GM21447 (cell line): ENCODE measurements at regions not wholly inside any gene's neighbourhood (a gene's known extent, or its start where the extent isn't known, plus 50 kb on each side); places are given as distances from the start of the nearest gene placed in this dataset.
"Not testable (repeated sequence)": the region's sequence is repeated elsewhere in the genome, so short reads cannot be mapped to it uniquely, and the experiment has no call there.

Source experiments
- ATAC-seq: cut with Tn5 transposase; IDR thresholded peaks from one replicate; pipeline ENCODE4 v1.9.1; 2021; ENCODE audit not compliant: unreplicated experiment

GRCh38 chr5:164073081-164073480 lies 567.7 kb downstream of the MAT2B start:
- ATAC-seq: no peak

GRCh38 chr5:164076556-164076955 lies 571.1 kb downstream of the MAT2B start:
- no peak for ATAC-seq

- no peak for ATAC-seq
Measured at GRCh38 chr5:164090358-164090757, 584.9 kb downstream of the MAT2B start.

- no peak for ATAC-seq
Measured at GRCh38 chr5:164091836-164092235, 586.4 kb downstream of the MAT2B start.

- no peak for ATAC-seq
Measured at GRCh38 chr5:164094291-164094690, 588.9 kb downstream of the MAT2B start.

GRCh38 chr5:164097749-164098148 lies 592.3 kb downstream of the MAT2B start:
- no peak for ATAC-seq

- no peak for ATAC-seq
Measured at GRCh38 chr5:164098531-164098930, 593.1 kb downstream of the MAT2B start.

- no peak for ATAC-seq
Measured at GRCh38 chr5:164098979-164099378, 593.6 kb downstream of the MAT2B start.

- ATAC-seq: no peak
Measured at GRCh38 chr5:164115420-164115819, 610.0 kb downstream of the MAT2B start.

GRCh38 chr5:164119806-164120447 lies 614.5 kb downstream of the MAT2B start:
- ATAC-seq: peak; percentile 63

GRCh38 chr5:164127527-164127926 lies 622.1 kb downstream of the MAT2B start:
- ATAC-seq: no peak

- ATAC-seq: no peak
Measured at GRCh38 chr5:164132358-164132757, 626.9 kb downstream of the MAT2B start.

GRCh38 chr5:164137095-164137494 lies 631.7 kb downstream of the MAT2B start:
- no peak for ATAC-seq

GRCh38 chr5:164139423-164139822 lies 634.0 kb downstream of the MAT2B start:
- ATAC-seq: peak; percentile 73

GRCh38 chr5:164145458-164145857 lies 640.0 kb downstream of the MAT2B start:
- no peak for ATAC-seq

- no peak for ATAC-seq
Measured at GRCh38 chr5:164146223-164146622, 640.8 kb downstream of the MAT2B start.

- no peak for ATAC-seq
Measured at GRCh38 chr5:164148292-164148691, 642.9 kb downstream of the MAT2B start.

GRCh38 chr5:164152539-164152938 lies 647.1 kb downstream of the MAT2B start:
- ATAC-seq: not testable (repeated sequence)

- ATAC-seq: no peak
Measured at GRCh38 chr5:164153469-164154172, 648.2 kb downstream of the MAT2B start.

- ATAC-seq: no peak
Measured at GRCh38 chr5:164170814-164171213, 665.4 kb downstream of the MAT2B start.

GRCh38 chr5:164175083-164175482 lies 669.7 kb downstream of the MAT2B start:
- ATAC-seq: no peak

GRCh38 chr5:164179406-164179805 lies 674.0 kb downstream of the MAT2B start:
- ATAC-seq: no peak

GRCh38 chr5:164181604-164182003 lies 676.2 kb downstream of the MAT2B start:
- ATAC-seq: no peak
